SK-N-MC (cell line): ENCODE measurements at regions not wholly inside any gene's neighbourhood (a gene's known extent, or its start where the extent isn't known, plus 50 kb on each side); places are given as distances from the start of the nearest gene placed in this dataset.

Experiments used
- DNase-seq: peaks from one replicate; pipeline ENCODE4 v3.0.0-alpha.2; 2011; ENCODE audit warnings: low read depth, low spot score
- H3K27ac ChIP-seq: fragments of 200-600 bp; sonication (generic); 2 replicates; pipeline ENCODE4 v1.5.1; 2016; ENCODE audit warnings: mixed run types
- H3K36me3 ChIP-seq: fragments of 200-600 bp; sonication (generic); 2 replicates; pipeline ENCODE4 v1.6.1; 2017; ENCODE audit warnings: antibody characterized with exemption, low read length, mixed read lengths; ENCODE audit not compliant: insufficient read depth
- H3K4me3 ChIP-seq: fragments of 200-600 bp; sonication (generic); 2 replicates; pipeline ENCODE4 v1.5.1; 2016
- H3K9ac ChIP-seq: fragments of 200-600 bp; sonication (generic); 2 replicates; pipeline ENCODE4 v1.8.0; 2017; ENCODE audit warnings: mixed run types, mixed read lengths; ENCODE audit not compliant: insufficient read length
- H3K9me3 ChIP-seq: fragments of 200-600 bp; sonication (generic); 2 replicates; pipeline ENCODE4 v1.6.1; 2017; ENCODE audit warnings: low read depth, mild to moderate bottlenecking, antibody characterized with exemption, low read length, moderate library complexity, mixed read lengths
- EZH2 ChIP-seq: fragments of 200-600 bp; sonication (generic); IDR thresholded peaks from one replicate; pipeline ENCODE4 v1.6.1; 2017; ENCODE audit warnings: antibody characterized with exemption
- FOXP2 ChIP-seq: optimal IDR thresholded peaks from 2 replicates; pipeline ENCODE3; 2011; ENCODE audit warnings: mild to moderate bottlenecking, moderate library complexity; ENCODE audit not compliant: insufficient read depth; ENCODE audit errors: extremely low read length, control extremely low read depth
- POLR2AphosphoS5 ChIP-seq: IDR thresholded peaks from 2 replicates; pipeline ENCODE4 v1.6.1; 2012; ENCODE audit warnings: mild to moderate bottlenecking, low read depth, low read length, borderline replicate concordance

GRCh38 chr3:72100080-72100511 is 315.1 kb upstream of the PROK2 start:
- Histone ChIP-seq H3K36me3 (no peaks in the 10 kb centered on the region), H3K4me3 (peak overlapping the region; percentile 66), H3K9me3 (no peaks in the 10 kb centered on the region), H3K27ac (no peak overlapping the region), H3K9ac (no peak overlapping the region)
- DNase-seq, result no peak
- TF ChIP-seq POLR2AphosphoS5, result no peak
- no peak for TF ChIP-seq FOXP2
- no peak for TF ChIP-seq EZH2

GRCh38 chr3:72099326-72100079 is 314.6 kb upstream of the PROK2 start:
- no peak for DNase-seq
- Histone ChIP-seq H3K27ac (no peak overlapping the region), H3K9me3 (no peaks in the 10 kb centered on the region), H3K36me3 (no peaks in the 10 kb centered on the region), H3K4me3 (no peak overlapping the region), H3K9ac (no peak overlapping the region)
- no peak for TF ChIP-seq FOXP2
- TF ChIP-seq EZH2, result no peak
- TF ChIP-seq POLR2AphosphoS5, result no peak

GRCh38 chr3:72097053-72097452 is 312.1 kb upstream of the PROK2 start:
- TF ChIP-seq POLR2AphosphoS5 (no peak), EZH2 (no peak), FOXP2 (no peak)
- no peaks in the 10 kb centered on the region for H3K36me3 ChIP-seq
- H3K9ac ChIP-seq, result no peak overlapping the region
- H3K4me3 ChIP-seq, result no peak overlapping the region
- no peaks in the 10 kb centered on the region for H3K9me3 ChIP-seq
- DNase-seq, result no peak
- H3K27ac ChIP-seq, result no peak overlapping the region

- H3K4me3 ChIP-seq, result no peak overlapping the region
- no peaks in the 10 kb centered on the region for H3K36me3 ChIP-seq
- no peaks in the 10 kb centered on the region for H3K9me3 ChIP-seq
- H3K27ac ChIP-seq, result no peak overlapping the region
- TF ChIP-seq POLR2AphosphoS5, result no peak
- no peak for TF ChIP-seq FOXP2
- no peak for TF ChIP-seq EZH2
- no peak for DNase-seq
- no peak overlapping the region for H3K9ac ChIP-seq
Observed at GRCh38 chr3:72095521-72095920, 310.6 kb upstream of the PROK2 start.

GRCh38 chr3:72093992-72094334 is 309.0 kb upstream of the PROK2 start:
- H3K9me3 ChIP-seq, result no peaks in the 10 kb centered on the region
- H3K4me3 ChIP-seq, result no peak overlapping the region
- no peaks in the 10 kb centered on the region for H3K36me3 ChIP-seq
- no peak overlapping the region for H3K9ac ChIP-seq
- H3K27ac ChIP-seq, result no peak overlapping the region
- no peak for DNase-seq
- TF ChIP-seq FOXP2, result no peak

GRCh38 chr3:72093270-72093991 is 308.5 kb upstream of the PROK2 start:
- H3K27ac ChIP-seq, result no peak overlapping the region
- H3K4me3 ChIP-seq, result no peak overlapping the region
- TF ChIP-seq POLR2AphosphoS5, result no peak
- TF ChIP-seq EZH2, result no peak
- no peak for DNase-seq
- H3K9me3 ChIP-seq, result no peaks in the 10 kb centered on the region
- H3K36me3 ChIP-seq, result no peaks in the 10 kb centered on the region
- H3K9ac ChIP-seq, result no peak overlapping the region

GRCh38 chr3:72092778-72093177 is 307.8 kb upstream of the PROK2 start:
- H3K27ac ChIP-seq, result no peak overlapping the region
- no peak for DNase-seq

GRCh38 chr3:72088486-72089025 is 303.6 kb upstream of the PROK2 start:
- no peaks in the 10 kb centered on the region for H3K36me3 ChIP-seq
- TF ChIP-seq EZH2 (no peak), POLR2AphosphoS5 (no peak), FOXP2 (no peak)
- H3K9me3 ChIP-seq, result no peaks in the 10 kb centered on the region
- H3K27ac ChIP-seq, result no peak overlapping the region
- DNase-seq, result no peak
- H3K9ac ChIP-seq, result no peak overlapping the region
- H3K4me3 ChIP-seq, result no peak overlapping the region

More at GRCh38 chr3:72092778-72093177, 307.8 kb upstream of the PROK2 start:
- no peak for TF ChIP-seq POLR2AphosphoS5
- TF ChIP-seq EZH2, result no peak
- no peak for TF ChIP-seq FOXP2
- Histone ChIP-seq H3K9ac (no peak overlapping the region), H3K36me3 (no peaks in the 10 kb centered on the region), H3K4me3 (no peak overlapping the region), H3K9me3 (no peaks in the 10 kb centered on the region)

- Histone ChIP-seq H3K4me3 (no peak overlapping the region), H3K27ac (no peak overlapping the region), H3K9ac (no peak overlapping the region), H3K36me3 (no peaks in the 10 kb centered on the region), H3K9me3 (no peaks in the 10 kb centered on the region)
- no peak for TF ChIP-seq FOXP2
- TF ChIP-seq POLR2AphosphoS5, result no peak
- TF ChIP-seq EZH2, result no peak
- DNase-seq, result no peak
Observed at GRCh38 chr3:72087420-72087819, 302.5 kb upstream of the PROK2 start.
